ENCODE measurements at regions not wholly inside any gene's neighbourhood (a gene's known extent, or its start where the extent isn't known, plus 50 kb on each side); places are given as distances from the start of the nearest gene placed in this dataset.

- H3K9me2 ChIP-seq (ENCODE audit: insufficient read depth): no peaks in the 10 kb centered on the region
- TF ChIP-seq CTCF (conservative IDR thresholded peaks at IDR 0.05; ENCODE audit: low read depth in 2 of 2) (peak in 1 of 2 experiments; percentile 34; a peak in 2 of 4 replicates), CREB1 (CRISPR knock-in tag; IDR thresholded peaks at IDR 0.05; ENCODE audit: low read depth) (no peak)
- peaks cover 2% of the 10 kb centered on the region for H3K27me3 Mint-ChIP-seq (ENCODE audit: insufficient read depth, low read depth, poor library complexity)
- H3K36me3 Mint-ChIP-seq (ENCODE audit: low read depth): no peaks in the 10 kb centered on the region
- H4K20me1 ChIP-seq (replicated peaks; ENCODE audit: insufficient read depth): no peaks in the 10 kb centered on the region
- no peak overlapping the region for H3K27ac ChIP-seq (ENCODE audit: low read depth)
- no peaks in the 10 kb centered on the region for H3K36me3 ChIP-seq (ENCODE audit: insufficient read depth)
- no peak overlapping the region for H2AFZ ChIP-seq
- DNase-seq (ENCODE audit: low spot score): peak; percentile 42
- H3K27ac Mint-ChIP-seq: peak overlapping the region; percentile 28; the same call in 1 of the 2 replicates
- H3F3A ChIP-seq (replicated peaks; ENCODE audit: low read depth): no peaks in the 10 kb centered on the region
- H3K4me1 Mint-ChIP-seq: peaks cover 2% of the 10 kb centered on the region; the same call in 1 of the 3 replicates
- H3K4me3 ChIP-seq: no peak overlapping the region
- ATAC-seq: peak; percentile 74
- no peaks in the 10 kb centered on the region for H3K9me3 Mint-ChIP-seq
- H3K27me3 ChIP-seq (ENCODE audit: insufficient read depth): no peaks in the 10 kb centered on the region
- no peak overlapping the region for H3K4me3 Mint-ChIP-seq
- no peaks in the 10 kb centered on the region for H3K79me2 ChIP-seq (replicated peaks; ENCODE audit: insufficient read depth)
- no peaks in the 10 kb centered on the region for H3K4me1 ChIP-seq (ENCODE audit: insufficient read depth)
- H3K4me2 ChIP-seq: no peak overlapping the region
Observed at GRCh38 chr17:63102034-63102433, 136.0 kb downstream of the TANC2 start.

GRCh38 chr17:63106050-63106449, 140.0 kb downstream of the TANC2 start:
- Histone ChIP-seq H3K4me2 (no peak overlapping the region), H3K79me2 (replicated peaks; ENCODE audit: insufficient read depth) (no peaks in the 10 kb centered on the region), H3F3A (replicated peaks; ENCODE audit: low read depth) (no peaks in the 10 kb centered on the region), H3K36me3 (ENCODE audit: insufficient read depth) (no peaks in the 10 kb centered on the region), H2AFZ (no peak overlapping the region), H3K27ac (ENCODE audit: low read depth) (no peak overlapping the region), H3K27me3 (ENCODE audit: insufficient read depth) (no peaks in the 10 kb centered on the region), H4K20me1 (replicated peaks; ENCODE audit: insufficient read depth) (no peaks in the 10 kb centered on the region), H3K4me1 (ENCODE audit: insufficient read depth) (no peaks in the 10 kb centered on the region), H3K9me2 (ENCODE audit: insufficient read depth) (no peaks in the 10 kb centered on the region), H3K4me3 (no peak overlapping the region)
- Mint-ChIP-seq H3K4me1 (peaks cover 2% of the 10 kb centered on the region; the same call in 1 of the 3 replicates), H3K27ac (no peak overlapping the region), H3K9me3 (no peaks in the 10 kb centered on the region), H3K36me3 (ENCODE audit: low read depth) (no peaks in the 10 kb centered on the region), H3K27me3 (ENCODE audit: insufficient read depth, low read depth, poor library complexity) (no peaks in the 10 kb centered on the region), H3K4me3 (no peak overlapping the region)
- DNase-seq (ENCODE audit: low spot score) (no peak), ATAC-seq (no peak)
- no peak for TF ChIP-seq STAT1 (IDR thresholded peaks at IDR 0.05; ENCODE audit: unreplicated experiment)
- no peak for TF ChIP-seq NANOG (IDR thresholded peaks at IDR 0.05; ENCODE audit: borderline replicate concordance)
- no peak for TF ChIP-seq ZNF331 (CRISPR knock-in tag; IDR thresholded peaks at IDR 0.05; ENCODE audit: low read depth)
- TF ChIP-seq EZH2phosphoT487 (IDR thresholded peaks at IDR 0.05; ENCODE audit: unreplicated experiment): no peak
- TF ChIP-seq CREB1 (CRISPR knock-in tag; IDR thresholded peaks at IDR 0.05; ENCODE audit: low read depth): no peak
- no peak for TF ChIP-seq REST (IDR thresholded peaks at IDR 0.05; ENCODE audit: unreplicated experiment)
- no peak for TF ChIP-seq ETS1 (IDR thresholded peaks at IDR 0.05)
- TF ChIP-seq CTCF (conservative IDR thresholded peaks at IDR 0.05; ENCODE audit: low read depth in 2 of 2): no peak
- TF ChIP-seq ZNF114 (CRISPR knock-in tag; IDR thresholded peaks at IDR 0.05): no peak
